Astrocyte (in vitro differentiated cells and primary cell): ENCODE measurements at regions not wholly inside any gene's neighbourhood (a gene's known extent, or its start where the extent isn't known, plus 50 kb on each side); places are given as distances from the start of the nearest gene placed in this dataset.

ENCODE experiments used
- DNase-seq: peaks from one replicate; pipeline ENCODE4 v3.0.0-alpha.2; 2010; ENCODE audit warnings: low read depth
- FAIRE-seq: peaks from 2 replicates; lab custom pipeline; 2011; peaks lifted over from hg19 to GRCh38; lab: Jason Lieb, UNC
- H2AFZ ChIP-seq: 2 replicates; pipeline ENCODE4 v1.6.0; 2012; ENCODE audit warnings: low read depth, low read length, inconsistent platforms
- H3K27ac ChIP-seq: 2 replicates; pipeline ENCODE4 v1.5.1; 2011; ENCODE audit warnings: low read depth, low read length, inconsistent platforms
- H3K27me3 ChIP-seq: 2 replicates; pipeline ENCODE4 v1.6.0; 2011; ENCODE audit warnings: low read length, inconsistent platforms; ENCODE audit not compliant: insufficient read depth
- H3K36me3 ChIP-seq: 2 replicates; pipeline ENCODE4 v1.5.1; 2011; ENCODE audit warnings: low read length, inconsistent platforms; ENCODE audit not compliant: insufficient read depth
- H3K4me1 ChIP-seq: 2 replicates; pipeline ENCODE4 v1.5.1; 2011; ENCODE audit warnings: low read length, inconsistent platforms; ENCODE audit not compliant: insufficient read depth
- H3K4me2 ChIP-seq: 2 replicates; pipeline ENCODE4 v1.6.0; 2012; ENCODE audit warnings: low read length, inconsistent platforms
- H3K4me3 ChIP-seq: 2 replicates; pipeline ENCODE4 v1.5.1; 2011; ENCODE audit warnings: low read depth, mild to moderate bottlenecking, low read length, inconsistent platforms; ENCODE audit not compliant: insufficient read depth
- H3K79me2 ChIP-seq: 2 replicates; pipeline ENCODE4 v1.6.0; 2012; ENCODE audit warnings: mild to moderate bottlenecking, low read length, inconsistent platforms; ENCODE audit not compliant: insufficient read depth
- H3K9ac ChIP-seq: 2 replicates; pipeline ENCODE4 v1.6.0; 2012; ENCODE audit warnings: mild to moderate bottlenecking, low read length, inconsistent platforms
- H3K9me3 ChIP-seq: 2 replicates; pipeline ENCODE4 v1.5.1; 2012; ENCODE audit warnings: low read depth, mild to moderate bottlenecking, low read length, inconsistent platforms; ENCODE audit not compliant: insufficient read depth
- H4K20me1 ChIP-seq: 2 replicates; pipeline ENCODE4 v1.6.0; 2012; ENCODE audit warnings: low read length, inconsistent platforms; ENCODE audit not compliant: insufficient read depth
- H3K27ac Mint-ChIP-seq: one replicate; pipeline ENCODE4 v1.8.0; 2021; ENCODE audit warnings: mild to moderate bottlenecking, mixed read lengths; ENCODE audit not compliant: unreplicated experiment
- H3K27me3 Mint-ChIP-seq: one replicate; pipeline ENCODE4 v1.8.0; 2021; ENCODE audit warnings: low read depth, mixed read lengths; ENCODE audit not compliant: unreplicated experiment
- H3K36me3 Mint-ChIP-seq: one replicate; pipeline ENCODE4 v1.8.0; 2021; ENCODE audit warnings: low read depth, mixed read lengths; ENCODE audit not compliant: unreplicated experiment
- H3K4me1 Mint-ChIP-seq: one replicate; pipeline ENCODE4 v1.8.0; 2021; ENCODE audit warnings: low read depth, mixed read lengths; ENCODE audit not compliant: unreplicated experiment
- H3K4me3 Mint-ChIP-seq: one replicate; pipeline ENCODE4 v1.8.0; 2021; ENCODE audit warnings: mild to moderate bottlenecking, moderate library complexity, mixed read lengths; ENCODE audit not compliant: unreplicated experiment
- H3K9me3 Mint-ChIP-seq: one replicate; pipeline ENCODE4 v1.8.0; 2021; ENCODE audit warnings: mild to moderate bottlenecking, mixed read lengths; ENCODE audit not compliant: unreplicated experiment
- EZH2 ChIP-seq: IDR thresholded peaks from 2 replicates; pipeline ENCODE4 v1.6.1; 2012; ENCODE audit warnings: mild to moderate bottlenecking, low read length, inconsistent platforms; ENCODE audit not compliant: insufficient read depth
- TF ChIP-seq, protein P1 (sequence below): IDR thresholded peaks from 2 replicates; pipeline ENCODE4 v1.5.1; 2011; ENCODE audit warnings: low read depth, mild to moderate bottlenecking, inconsistent platforms, low read length, moderate library complexity; ENCODE audit not compliant: insufficient read depth

DNA sequence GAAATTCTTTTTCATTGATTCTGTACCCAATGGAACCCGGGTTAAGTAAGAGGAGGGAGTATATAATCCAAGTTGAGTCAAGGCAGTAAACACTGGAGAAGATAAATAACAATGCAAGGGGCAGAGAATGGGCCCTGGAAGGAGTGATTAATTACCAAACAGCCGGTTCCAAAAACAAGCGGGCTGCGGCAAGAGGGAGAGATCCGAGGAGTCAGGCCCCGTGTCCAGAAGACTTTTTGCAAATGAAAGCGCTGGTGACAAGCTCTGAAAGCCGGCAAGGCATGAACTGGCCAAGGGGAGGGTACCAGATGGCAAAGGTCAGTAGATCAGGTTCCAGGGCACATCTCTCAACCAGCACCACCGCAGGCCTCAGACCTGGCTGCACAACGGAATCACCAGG, 294.9 kb downstream of the BCOR start:
- DNase-seq: no peak
- Mint-ChIP-seq H3K27me3 (no peaks in the 10 kb centered on the region), H3K4me1 (peaks cover 5% of the 10 kb centered on the region), H3K9me3 (no peaks in the 10 kb centered on the region), H3K27ac (no peak overlapping the region), H3K36me3 (no peaks in the 10 kb centered on the region), H3K4me3 (no peak overlapping the region)
- H3K79me2 ChIP-seq: no peaks in the 10 kb centered on the region
- H3K4me3 ChIP-seq: no peak overlapping the region
- TF ChIP-seq, protein P1, sequence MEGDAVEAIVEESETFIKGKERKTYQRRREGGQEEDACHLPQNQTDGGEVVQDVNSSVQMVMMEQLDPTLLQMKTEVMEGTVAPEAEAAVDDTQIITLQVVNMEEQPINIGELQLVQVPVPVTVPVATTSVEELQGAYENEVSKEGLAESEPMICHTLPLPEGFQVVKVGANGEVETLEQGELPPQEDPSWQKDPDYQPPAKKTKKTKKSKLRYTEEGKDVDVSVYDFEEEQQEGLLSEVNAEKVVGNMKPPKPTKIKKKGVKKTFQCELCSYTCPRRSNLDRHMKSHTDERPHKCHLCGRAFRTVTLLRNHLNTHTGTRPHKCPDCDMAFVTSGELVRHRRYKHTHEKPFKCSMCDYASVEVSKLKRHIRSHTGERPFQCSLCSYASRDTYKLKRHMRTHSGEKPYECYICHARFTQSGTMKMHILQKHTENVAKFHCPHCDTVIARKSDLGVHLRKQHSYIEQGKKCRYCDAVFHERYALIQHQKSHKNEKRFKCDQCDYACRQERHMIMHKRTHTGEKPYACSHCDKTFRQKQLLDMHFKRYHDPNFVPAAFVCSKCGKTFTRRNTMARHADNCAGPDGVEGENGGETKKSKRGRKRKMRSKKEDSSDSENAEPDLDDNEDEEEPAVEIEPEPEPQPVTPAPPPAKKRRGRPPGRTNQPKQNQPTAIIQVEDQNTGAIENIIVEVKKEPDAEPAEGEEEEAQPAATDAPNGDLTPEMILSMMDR: no peak
- TF ChIP-seq EZH2: no peak
- no peak for FAIRE-seq
- no peak overlapping the region for H2AFZ ChIP-seq
- H3K27ac ChIP-seq: no peak overlapping the region
- no peak overlapping the region for H3K4me2 ChIP-seq
- no peaks in the 10 kb centered on the region for H3K36me3 ChIP-seq
- H3K27me3 ChIP-seq: no peaks in the 10 kb centered on the region
- no peak overlapping the region for H3K9ac ChIP-seq
- H3K4me1 ChIP-seq: peaks cover 4% of the 10 kb centered on the region
- H3K9me3 ChIP-seq: no peaks in the 10 kb centered on the region
- H4K20me1 ChIP-seq: no peaks in the 10 kb centered on the region

DNA sequence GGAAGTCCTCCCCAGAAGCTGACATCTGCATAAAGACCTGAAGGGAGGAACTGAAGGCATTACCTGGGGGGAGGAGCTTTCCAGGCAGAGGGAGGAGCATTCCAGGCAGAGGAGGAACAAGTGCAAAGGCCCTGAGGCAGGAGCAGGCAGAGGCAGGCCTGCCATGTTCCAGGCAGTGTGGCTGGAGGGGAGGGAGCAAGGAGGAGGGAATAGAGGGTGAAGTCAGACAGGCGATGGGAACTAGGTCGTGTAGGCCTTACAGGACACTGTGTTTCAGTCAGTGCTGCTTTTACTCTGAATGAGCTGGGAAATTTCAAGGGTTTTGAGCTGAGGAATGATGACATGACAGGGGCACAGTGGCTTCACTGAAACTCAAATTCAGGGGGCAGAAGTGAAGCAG, 292.7 kb downstream of the BCOR start:
- no peak overlapping the region for H3K27ac Mint-ChIP-seq
- no peaks in the 10 kb centered on the region for H3K9me3 ChIP-seq
- no peak for FAIRE-seq

DNA sequence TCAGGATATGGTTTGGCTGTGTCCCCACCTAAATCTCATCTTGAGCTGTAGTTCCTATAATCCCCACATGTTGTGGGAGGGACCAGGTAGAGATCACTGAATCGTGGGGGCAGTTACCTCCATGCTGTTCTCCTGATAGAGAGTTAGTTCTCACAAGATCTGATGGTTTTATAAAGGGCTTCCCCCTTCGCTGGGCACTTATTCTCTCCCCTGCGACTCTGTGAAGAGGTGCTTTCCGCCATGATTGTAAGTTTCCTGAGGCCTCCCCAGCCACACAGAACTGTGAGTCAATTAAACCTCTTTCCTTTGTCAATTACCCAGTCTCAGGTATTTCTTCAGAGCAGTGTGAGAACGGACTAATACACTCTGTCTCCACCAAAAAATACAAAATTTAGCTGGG, 291.9 kb downstream of the BCOR start:
- no peak for DNase-seq
- no peak overlapping the region for H3K4me3 ChIP-seq
- no peaks in the 10 kb centered on the region for H3K79me2 ChIP-seq
- no peak overlapping the region for H3K27ac Mint-ChIP-seq
- H3K4me1 ChIP-seq: peaks cover 23% of the 10 kb centered on the region
- no peak overlapping the region for H2AFZ ChIP-seq
- FAIRE-seq: no peak
- no peak overlapping the region for H3K9ac ChIP-seq
- H3K36me3 ChIP-seq: no peaks in the 10 kb centered on the region
- no peaks in the 10 kb centered on the region for H3K9me3 Mint-ChIP-seq
- H3K9me3 ChIP-seq: no peaks in the 10 kb centered on the region
- no peak for TF ChIP-seq EZH2
- TF ChIP-seq, protein P1: no peak
- H3K27ac ChIP-seq: no peak overlapping the region
- no peaks in the 10 kb centered on the region for H3K36me3 Mint-ChIP-seq
- H3K27me3 ChIP-seq: no peaks in the 10 kb centered on the region
- peaks cover 24% of the 10 kb centered on the region for H3K4me1 Mint-ChIP-seq
- H3K4me3 Mint-ChIP-seq: no peak overlapping the region
- no peaks in the 10 kb centered on the region for H3K27me3 Mint-ChIP-seq
- H3K4me2 ChIP-seq: no peak overlapping the region
- no peaks in the 10 kb centered on the region for H4K20me1 ChIP-seq

More for the DNA sequence above, 292.7 kb downstream of the BCOR start:
- H3K36me3 ChIP-seq: no peaks in the 10 kb centered on the region
- Mint-ChIP-seq H3K36me3 (no peaks in the 10 kb centered on the region), H3K9me3 (no peaks in the 10 kb centered on the region), H3K4me1 (peaks cover 21% of the 10 kb centered on the region), H3K4me3 (no peak overlapping the region), H3K27me3 (no peaks in the 10 kb centered on the region)
- no peak overlapping the region for H3K27ac ChIP-seq
- no peaks in the 10 kb centered on the region for H4K20me1 ChIP-seq
- H3K4me1 ChIP-seq: peaks cover 23% of the 10 kb centered on the region
- no peaks in the 10 kb centered on the region for H3K27me3 ChIP-seq
- no peak for DNase-seq
- H3K4me3 ChIP-seq: no peak overlapping the region
- H3K79me2 ChIP-seq: no peaks in the 10 kb centered on the region
- TF ChIP-seq EZH2: no peak
- TF ChIP-seq, protein P1: no peak
- H3K4me2 ChIP-seq: no peak overlapping the region
- H3K9ac ChIP-seq: no peak overlapping the region
- H2AFZ ChIP-seq: no peak overlapping the region
